ENCODE measurements at regions not wholly inside any gene's neighbourhood (a gene's known extent, or its start where the extent isn't known, plus 50 kb on each side); places are given as distances from the start of the nearest gene placed in this dataset.
"Not testable (repeated sequence)": the region's sequence is repeated elsewhere in the genome, so short reads cannot be mapped to it uniquely, and the experiment has no call there.

DNA sequence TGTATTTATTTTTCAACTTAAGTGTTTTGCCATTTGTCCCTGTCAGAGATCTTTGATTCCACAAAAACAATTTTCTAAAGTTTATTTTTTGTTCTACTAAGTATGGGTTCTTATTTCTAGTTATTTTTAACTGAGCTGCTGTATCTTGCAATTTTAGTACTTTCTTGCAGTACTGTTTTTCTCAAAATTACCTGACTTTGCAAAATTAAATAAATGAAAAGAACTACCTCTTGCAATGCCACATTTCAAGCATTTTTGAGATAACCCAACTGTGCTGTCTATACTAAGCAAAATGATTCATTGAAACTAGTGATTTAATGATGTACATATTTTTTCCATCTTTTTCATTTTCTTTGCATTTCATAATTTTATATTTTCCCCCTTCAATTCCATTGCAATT lies 71.5 kb upstream of the ADGRL2 start:
- TF ChIP-seq, protein P1, sequence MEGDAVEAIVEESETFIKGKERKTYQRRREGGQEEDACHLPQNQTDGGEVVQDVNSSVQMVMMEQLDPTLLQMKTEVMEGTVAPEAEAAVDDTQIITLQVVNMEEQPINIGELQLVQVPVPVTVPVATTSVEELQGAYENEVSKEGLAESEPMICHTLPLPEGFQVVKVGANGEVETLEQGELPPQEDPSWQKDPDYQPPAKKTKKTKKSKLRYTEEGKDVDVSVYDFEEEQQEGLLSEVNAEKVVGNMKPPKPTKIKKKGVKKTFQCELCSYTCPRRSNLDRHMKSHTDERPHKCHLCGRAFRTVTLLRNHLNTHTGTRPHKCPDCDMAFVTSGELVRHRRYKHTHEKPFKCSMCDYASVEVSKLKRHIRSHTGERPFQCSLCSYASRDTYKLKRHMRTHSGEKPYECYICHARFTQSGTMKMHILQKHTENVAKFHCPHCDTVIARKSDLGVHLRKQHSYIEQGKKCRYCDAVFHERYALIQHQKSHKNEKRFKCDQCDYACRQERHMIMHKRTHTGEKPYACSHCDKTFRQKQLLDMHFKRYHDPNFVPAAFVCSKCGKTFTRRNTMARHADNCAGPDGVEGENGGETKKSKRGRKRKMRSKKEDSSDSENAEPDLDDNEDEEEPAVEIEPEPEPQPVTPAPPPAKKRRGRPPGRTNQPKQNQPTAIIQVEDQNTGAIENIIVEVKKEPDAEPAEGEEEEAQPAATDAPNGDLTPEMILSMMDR (IDR thresholded peaks at IDR 0.05), result no peak
- Histone ChIP-seq H3K4me1 (no peaks in the 10 kb centered on the region), H3K27ac (no peak overlapping the region), H3K9me3 (no peaks in the 10 kb centered on the region), H3K27me3 (no peaks in the 10 kb centered on the region), H3K36me3 (no peaks in the 10 kb centered on the region), H3K4me3 (no peak overlapping the region)
- DNase-seq (ENCODE audit: low spot score), result no peak

DNA sequence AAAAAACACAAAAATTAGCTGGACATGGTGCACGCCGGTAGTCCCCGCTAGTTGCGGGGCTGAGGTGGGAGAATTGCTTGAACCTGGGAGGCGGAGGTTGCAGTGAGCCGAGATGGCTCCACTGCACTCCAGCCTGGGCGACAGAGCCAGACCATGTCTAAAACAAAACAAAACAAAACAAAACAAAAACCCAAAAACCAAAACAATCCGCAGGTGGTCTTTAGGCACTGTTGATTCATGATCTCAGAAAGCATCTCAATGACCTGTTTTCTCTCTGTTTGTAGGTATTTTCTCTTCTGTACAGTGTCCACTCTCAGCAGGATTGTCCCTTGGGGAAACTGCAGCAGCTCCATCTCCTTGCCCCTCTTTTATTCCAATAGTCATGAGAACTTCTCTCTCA lies 74.9 kb upstream of the ADGRL2 start:
- DNase-seq (ENCODE audit: low spot score), result no peak
- Histone ChIP-seq H3K27me3 (no peaks in the 10 kb centered on the region), H3K36me3 (no peaks in the 10 kb centered on the region), H3K9me3 (no peaks in the 10 kb centered on the region), H3K4me3 (no peak overlapping the region), H3K27ac (no peak overlapping the region), H3K4me1 (no peaks in the 10 kb centered on the region)
- TF ChIP-seq, protein P1 (IDR thresholded peaks at IDR 0.05), result no peak

DNA sequence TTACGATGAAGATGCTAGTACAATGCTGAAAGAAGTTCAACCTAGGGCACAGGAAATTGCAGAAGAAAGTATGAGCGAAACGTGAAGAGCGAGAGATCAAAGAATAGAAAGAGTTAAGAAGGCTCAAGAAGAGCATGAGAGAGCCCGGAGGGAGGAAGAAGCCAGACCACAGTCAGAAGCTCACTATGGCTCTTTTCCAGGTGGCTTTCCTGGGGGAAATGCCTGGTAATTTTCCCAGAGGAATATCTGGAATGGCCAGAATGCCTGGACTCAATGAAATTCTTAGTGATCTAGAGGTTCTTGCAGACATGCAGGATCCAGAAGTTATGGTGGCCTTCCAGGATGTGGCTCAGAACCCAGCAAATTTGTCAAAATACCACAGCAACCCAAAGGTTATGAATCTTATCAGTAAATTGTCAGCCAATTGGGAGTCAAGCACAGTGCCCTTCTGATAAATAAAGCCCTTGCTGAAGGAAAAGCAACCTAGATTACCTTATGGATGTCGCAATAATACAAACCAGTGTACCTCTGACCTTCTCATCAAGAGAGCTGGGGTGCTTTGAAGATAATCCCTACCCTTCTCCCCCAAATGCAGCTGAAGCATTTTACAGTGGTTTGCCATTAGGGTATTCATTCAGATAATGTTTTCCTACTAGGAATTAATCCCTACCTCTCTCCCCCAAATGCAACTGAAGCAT lies 78.0 kb upstream of the ADGRL2 start:
- DNase-seq (ENCODE audit: low spot score); H3K27ac ChIP-seq; H3K36me3 ChIP-seq; H3K9me3 ChIP-seq; H3K4me1 ChIP-seq; H3K4me3 ChIP-seq; H3K27me3 ChIP-seq: not testable (repeated sequence)

DNA sequence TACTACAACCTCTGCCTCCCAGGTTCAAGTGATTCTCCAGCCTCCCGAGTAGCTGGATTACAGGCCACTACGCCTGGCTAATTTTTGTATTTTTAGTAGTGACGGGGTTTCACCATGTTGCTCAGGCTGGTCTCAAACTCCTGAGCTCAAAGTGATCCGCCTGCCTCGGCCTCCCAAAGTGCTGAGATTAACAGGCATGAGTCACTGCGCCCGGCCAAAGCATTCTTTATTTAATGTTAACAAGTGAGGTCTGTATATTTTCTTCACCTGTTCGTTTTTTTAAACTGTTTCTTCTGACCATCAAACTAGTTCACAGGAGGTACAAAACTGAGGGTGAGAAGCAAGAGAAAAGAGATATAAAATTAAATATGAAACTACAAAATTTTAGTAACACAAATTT lies 80.5 kb upstream of the ADGRL2 start:
- not testable (repeated sequence) for H3K4me3 ChIP-seq; H3K36me3 ChIP-seq; H3K4me1 ChIP-seq; DNase-seq (ENCODE audit: low spot score); H3K27me3 ChIP-seq; H3K27ac ChIP-seq; H3K9me3 ChIP-seq

DNA sequence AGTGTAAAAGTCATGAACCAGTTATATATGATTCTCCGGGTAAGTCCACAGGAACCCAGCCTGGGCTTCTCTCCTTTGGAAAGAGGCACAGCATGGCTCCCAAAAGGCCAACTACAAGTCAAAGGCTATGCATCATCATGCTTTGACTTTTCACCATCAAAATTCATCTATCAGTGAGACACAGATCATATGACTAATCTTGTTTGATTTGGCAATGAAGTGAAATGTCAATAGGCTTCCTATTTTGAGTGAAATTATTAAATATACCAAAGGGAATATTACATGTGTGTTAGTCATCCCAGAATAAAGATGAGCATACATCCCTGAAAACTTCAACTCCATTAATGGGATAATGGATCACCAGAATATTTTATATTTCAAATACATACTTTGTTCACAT lies 83.5 kb upstream of the ADGRL2 start:
- no peaks in the 10 kb centered on the region for H3K36me3 ChIP-seq
- no peak overlapping the region for H3K4me3 ChIP-seq
- H3K27me3 ChIP-seq, result no peaks in the 10 kb centered on the region
- TF ChIP-seq, protein P1 (IDR thresholded peaks at IDR 0.05), result no peak
- H3K27ac ChIP-seq, result no peak overlapping the region
- H3K9me3 ChIP-seq, result no peaks in the 10 kb centered on the region
- no peaks in the 10 kb centered on the region for H3K4me1 ChIP-seq
- no peak for DNase-seq (ENCODE audit: low spot score)

DNA sequence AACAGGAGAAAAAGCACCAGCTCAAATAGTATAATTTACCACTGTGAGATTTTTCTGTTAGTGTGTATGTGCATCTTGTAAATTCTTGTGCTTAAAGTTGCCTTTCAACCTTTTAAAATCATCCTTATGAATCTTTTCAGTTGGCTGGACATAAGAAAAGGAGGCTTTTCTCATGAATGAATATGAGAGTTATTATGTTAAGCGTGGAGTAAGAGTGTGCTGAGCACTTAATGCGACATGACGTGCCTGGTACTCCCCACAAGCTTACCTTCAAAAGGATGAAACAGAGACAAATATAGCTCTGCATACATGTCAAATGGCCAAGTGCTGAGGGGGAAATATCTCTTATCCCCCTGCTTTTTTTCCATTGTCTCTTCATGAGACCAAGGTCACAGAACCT lies 85.3 kb upstream of the ADGRL2 start:
- DNase-seq (ENCODE audit: low spot score), result no peak
- Histone ChIP-seq H3K4me1 (no peaks in the 10 kb centered on the region), H3K4me3 (no peak overlapping the region), H3K9me3 (no peaks in the 10 kb centered on the region), H3K27ac (no peak overlapping the region), H3K36me3 (no peaks in the 10 kb centered on the region), H3K27me3 (no peaks in the 10 kb centered on the region)
- TF ChIP-seq, protein P1 (IDR thresholded peaks at IDR 0.05), result no peak

DNA sequence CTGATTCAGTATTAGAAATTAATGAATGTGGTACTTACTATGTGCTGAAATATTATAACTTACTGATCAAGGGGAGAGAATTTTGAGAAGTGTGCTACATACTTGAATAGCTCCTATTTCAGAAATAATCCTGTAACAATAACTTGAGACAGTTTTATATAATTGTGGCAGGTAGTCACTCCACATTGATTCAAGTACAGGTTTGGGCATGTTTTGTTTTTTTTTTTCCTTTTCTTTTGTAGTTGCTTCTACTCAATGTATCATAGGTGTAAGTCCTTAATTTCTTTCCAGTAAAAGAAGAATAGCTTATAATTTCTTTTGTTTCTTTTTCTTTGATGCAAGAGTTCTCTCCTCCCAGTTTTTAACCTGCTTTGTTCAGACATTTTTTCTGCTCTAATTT lies 86.1 kb upstream of the ADGRL2 start:
- no peaks in the 10 kb centered on the region for H3K36me3 ChIP-seq
- no peak overlapping the region for H3K4me3 ChIP-seq
- H3K27ac ChIP-seq, result no peak overlapping the region
- H3K9me3 ChIP-seq, result no peaks in the 10 kb centered on the region
- H3K27me3 ChIP-seq, result no peaks in the 10 kb centered on the region
- DNase-seq (ENCODE audit: low spot score), result no peak
- no peaks in the 10 kb centered on the region for H3K4me1 ChIP-seq
- TF ChIP-seq, protein P1 (IDR thresholded peaks at IDR 0.05), result no peak

Measured in right atrium auricular region (tissue), 2 donors.